Gastrocnemius medialis (tissue), 4 donors: ENCODE measurements at regions not wholly inside any gene's neighbourhood (a gene's known extent, or its start where the extent isn't known, plus 50 kb on each side); places are given as distances from the start of the nearest gene placed in this dataset.

ENCODE experiments used
- ATAC-seq, 2 donors: fragments of 150-250 bp; one replicate each; pipeline ENCODE4 v1.9.1; 2016
- DNase-seq, 2 donors: peaks; one replicate each; pipeline ENCODE4 v3.0.0-alpha.2; 2019
- H3K27ac ChIP-seq, 4 donors: fragments of 200-600 bp; sonication (generic); 1 replicate in 1 of 4; 2 replicates in 3 of 4; pipeline ENCODE4 v1.5.1; 2016 to 2018; ENCODE audit warnings: mild to moderate bottlenecking in 2 of 4, moderate library complexity in 1 of 4
- H3K27me3 ChIP-seq, 3 donors: fragments of 200-600 bp; sonication (generic) in 2 of 3; 1 replicate in 1 of 3; 2 replicates in 2 of 3; pipeline versions ENCODE4 v1.5.1 to v1.6.0; 2016 to 2019; ENCODE audit warnings: mild to moderate bottlenecking in 1 of 3, moderate library complexity in 1 of 3
- H3K36me3 ChIP-seq, 2 donors: fragments of 200-600 bp; sonication (generic) in 1 of 2; one replicate each; pipeline ENCODE4 v1.5.1; 2017 to 2018
- H3K4me1 ChIP-seq, 2 donors: fragments of 200-600 bp; sonication (generic) in 1 of 2; one replicate each; pipeline ENCODE4 v1.5.1; 2016 to 2017; ENCODE audit warnings: mild to moderate bottlenecking in 2 of 2
- H3K4me3 ChIP-seq, 4 donors: fragments of 200-600 bp; sonication (generic) in 3 of 4; 1 replicate in 1 of 4; 2 replicates in 3 of 4; pipeline ENCODE4 v1.5.1; 2016 to 2019; ENCODE audit warnings: mild to moderate bottlenecking in 2 of 4
- H3K9me3 ChIP-seq, 3 donors: fragments of 200-600 bp; sonication (generic) in 2 of 3; 1 replicate in 1 of 3; 2 replicates in 2 of 3; pipeline ENCODE4 v1.5.1; 2016 to 2019
- CTCF ChIP-seq, 5 experiments: fragments of 450-650 bp in 3 of 5; fragments of 200-600 bp in 2 of 5; sonication (generic) in 2 of 5; IDR thresholded peaks in 4 of 5; conservative IDR thresholded peaks in 1 of 5; 1 replicate in 4 of 5; 2 replicates in 1 of 5; pipeline ENCODE4 v1.5.1; 2016 to 2019; ENCODE audit warnings: antibody characterized with exemption in 5 of 5, mild to moderate bottlenecking in 3 of 5, moderate library complexity in 3 of 5
- POLR2A ChIP-seq, 2 donors: fragments of 450-650 bp; IDR thresholded peaks; one replicate each; pipeline ENCODE4 v1.6.1; 2017; ENCODE audit warnings: antibody characterized with exemption in 2 of 2, mild to moderate bottlenecking in 2 of 2, moderate library complexity in 2 of 2
- in situ Hi-C, 4 donors: fragments of 200-750 bp; cut with MboI; loops; one replicate each; pipeline versions ENCODE4 v1.15.0 to v1.8.0; 2017; ENCODE audit warnings: low sequenced_read_pairs in 4 of 4
- intact Hi-C: fragments of 100-400 bp; cut with DNase I; formaldehyde crosslinking; loops from one replicate; pipeline ENCODE4 v1.15.1; 2023; ENCODE audit warnings: low total_unique reads

DNA sequence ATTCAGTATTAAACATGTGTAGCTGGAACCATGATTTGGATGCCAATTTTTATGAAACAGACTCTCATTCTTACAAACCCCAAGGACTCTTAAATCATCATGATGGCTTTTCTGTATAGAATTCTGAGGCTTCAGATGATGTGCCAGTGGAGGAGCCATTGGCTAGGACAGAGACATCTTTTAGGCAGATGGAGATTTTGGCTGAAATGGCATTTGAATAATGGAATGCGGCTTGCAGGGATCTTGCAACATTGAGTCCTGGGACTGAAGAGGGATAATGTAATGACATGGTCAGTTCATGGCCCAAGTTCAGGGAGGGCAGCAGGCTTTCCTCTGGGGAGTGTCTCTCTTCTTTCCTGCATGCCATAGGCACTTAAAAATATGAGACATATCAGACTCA is 172.4 kb downstream of the ABCA8 start:
- in situ Hi-C loops (loop anchor here in 2 of 4 donors (10.0 to 25.0 kb wide), 2 partner anchors 95 to 122 kb away; no protein-coding TSS in a partner anchor), intact Hi-C loops (no loop called here)
- Histone ChIP-seq H3K9me3 (no peaks in the 10 kb centered on the region), H3K4me1 (peaks cover 14 to 18% of the 10 kb centered on the region in 2 donors), H3K36me3 (no peaks in the 10 kb centered on the region), H3K27me3 (no peaks in the 10 kb centered on the region), H3K4me3 (no peak overlapping the region), H3K27ac (peak overlapping the region in 2 of 4 donors; percentile 2 to 46)
- ATAC-seq (peak; percentile 73 to 83), DNase-seq (peak; percentile 18 to 61)
- TF ChIP-seq CTCF (IDR thresholded peaks at IDR 0.05 in 4 of 5, conservative IDR thresholded peaks at IDR 0.05 in 1 of 5), result no peak
- TF ChIP-seq POLR2A (IDR thresholded peaks at IDR 0.05), result no peak

DNA sequence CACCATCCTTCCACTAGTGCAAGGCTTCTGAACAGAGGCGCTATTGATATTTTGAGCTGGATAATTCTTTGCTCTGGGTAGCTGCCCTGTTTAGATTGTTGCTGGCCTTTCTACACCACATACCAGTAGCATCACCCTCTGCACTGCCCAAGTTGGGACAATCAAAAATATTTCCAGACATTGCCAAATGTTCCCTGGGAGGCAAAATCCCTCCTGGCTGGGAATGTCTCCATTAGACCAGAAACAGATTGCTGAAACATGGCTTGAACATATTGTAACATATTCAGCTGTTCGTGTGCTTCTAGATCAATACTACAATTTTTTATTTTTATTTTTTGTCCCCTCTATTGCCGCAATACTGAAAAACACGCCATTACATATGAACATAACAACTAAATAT is 174.6 kb downstream of the ABCA8 start:
- in situ Hi-C loops (loop anchor here in 2 of 4 donors (10.0 to 25.0 kb wide), 2 partner anchors 93 to 124 kb away; no protein-coding TSS in a partner anchor), intact Hi-C loops (no loop called here)
- Histone ChIP-seq H3K9me3 (no peaks in the 10 kb centered on the region), H3K4me3 (no peak overlapping the region), H3K36me3 (no peaks in the 10 kb centered on the region), H3K27me3 (no peaks in the 10 kb centered on the region), H3K27ac (no peak overlapping the region), H3K4me1 (peaks cover 14 to 18% of the 10 kb centered on the region in 2 donors)
- TF ChIP-seq POLR2A (IDR thresholded peaks at IDR 0.05), result no peak
- TF ChIP-seq CTCF (IDR thresholded peaks at IDR 0.05 in 4 of 5, conservative IDR thresholded peaks at IDR 0.05 in 1 of 5), result no peak
- DNase-seq (no peak), ATAC-seq (no peak)

DNA sequence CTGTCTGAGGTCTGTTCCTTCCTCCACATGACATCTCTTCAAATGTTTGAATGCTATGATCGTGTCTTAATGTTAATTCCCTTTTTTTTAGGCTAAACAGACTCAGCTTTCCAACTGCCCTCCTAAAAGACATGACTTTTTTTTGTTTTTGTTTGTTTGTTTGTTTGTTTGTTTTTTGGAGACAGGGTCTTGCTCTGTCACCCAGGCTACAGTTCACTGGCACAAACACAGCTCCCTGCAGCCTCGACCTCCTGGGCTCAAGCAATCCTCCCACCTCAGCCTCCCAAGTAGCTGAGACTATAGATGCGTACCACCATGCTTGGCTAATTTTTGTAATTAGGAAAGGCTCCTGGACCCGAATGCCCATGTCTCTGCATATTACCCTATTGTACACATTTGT is 176.5 kb downstream of the ABCA8 start:
- intact Hi-C loops, result loop anchor here (5.0 to 10.0 kb wide), 4 partner anchors 66 to 366 kb away; partner anchors contain the start of gene ABCA6

GRCh38 chr17:68777856-68778694 is 176.9 kb upstream of the FAM20A start:
- Histone ChIP-seq H3K4me1 (peaks cover 8 to 12% of the 10 kb centered on the region in 2 donors), H3K9me3 (no peaks in the 10 kb centered on the region), H3K27ac (peak overlapping the region; percentile 39 to 58 (median 52)), H3K36me3 (no peaks in the 10 kb centered on the region), H3K27me3 (no peaks in the 10 kb centered on the region), H3K4me3 (no peak overlapping the region)
- in situ Hi-C loops, result loop anchor here (5.0 to 25.0 kb wide), 7 partner anchors 91 to 467 kb away; partner anchors contain the start of gene ABCA9 (in 1 of the 4)
- DNase-seq (no peak), ATAC-seq (peak; percentile 31 to 44)
- TF ChIP-seq CTCF (IDR thresholded peaks at IDR 0.05 in 4 of 5, conservative IDR thresholded peaks at IDR 0.05 in 1 of 5), result no peak
- TF ChIP-seq POLR2A (IDR thresholded peaks at IDR 0.05), result no peak
- intact Hi-C loops, result loop anchor here (5.0 to 10.0 kb wide), 4 partner anchors 67 to 367 kb away; partner anchors contain the start of gene ABCA6

More for the DNA sequence above, 176.5 kb downstream of the ABCA8 start:
- Histone ChIP-seq H3K4me3 (no peak overlapping the region), H3K27ac (peak overlapping the region in 3 of 4 donors; percentile 39 to 58 (median 55)), H3K27me3 (no peaks in the 10 kb centered on the region), H3K36me3 (no peaks in the 10 kb centered on the region), H3K4me1 (peaks cover 12 to 14% of the 10 kb centered on the region in 2 donors), H3K9me3 (no peaks in the 10 kb centered on the region)
- in situ Hi-C loops, result loop anchor here (5.0 to 25.0 kb wide), 7 partner anchors 91 to 466 kb away; partner anchors contain the start of gene ABCA9 (in 1 of the 4)
- TF ChIP-seq POLR2A (IDR thresholded peaks at IDR 0.05) (no peak), CTCF (IDR thresholded peaks at IDR 0.05 in 4 of 5, conservative IDR thresholded peaks at IDR 0.05 in 1 of 5) (no peak)
- DNase-seq (no peak), ATAC-seq (no peak)
